ENCODE measurements at regions not wholly inside any gene's neighbourhood (a gene's known extent, or its start where the extent isn't known, plus 50 kb on each side); places are given as distances from the start of the nearest gene placed in this dataset.

DNA sequence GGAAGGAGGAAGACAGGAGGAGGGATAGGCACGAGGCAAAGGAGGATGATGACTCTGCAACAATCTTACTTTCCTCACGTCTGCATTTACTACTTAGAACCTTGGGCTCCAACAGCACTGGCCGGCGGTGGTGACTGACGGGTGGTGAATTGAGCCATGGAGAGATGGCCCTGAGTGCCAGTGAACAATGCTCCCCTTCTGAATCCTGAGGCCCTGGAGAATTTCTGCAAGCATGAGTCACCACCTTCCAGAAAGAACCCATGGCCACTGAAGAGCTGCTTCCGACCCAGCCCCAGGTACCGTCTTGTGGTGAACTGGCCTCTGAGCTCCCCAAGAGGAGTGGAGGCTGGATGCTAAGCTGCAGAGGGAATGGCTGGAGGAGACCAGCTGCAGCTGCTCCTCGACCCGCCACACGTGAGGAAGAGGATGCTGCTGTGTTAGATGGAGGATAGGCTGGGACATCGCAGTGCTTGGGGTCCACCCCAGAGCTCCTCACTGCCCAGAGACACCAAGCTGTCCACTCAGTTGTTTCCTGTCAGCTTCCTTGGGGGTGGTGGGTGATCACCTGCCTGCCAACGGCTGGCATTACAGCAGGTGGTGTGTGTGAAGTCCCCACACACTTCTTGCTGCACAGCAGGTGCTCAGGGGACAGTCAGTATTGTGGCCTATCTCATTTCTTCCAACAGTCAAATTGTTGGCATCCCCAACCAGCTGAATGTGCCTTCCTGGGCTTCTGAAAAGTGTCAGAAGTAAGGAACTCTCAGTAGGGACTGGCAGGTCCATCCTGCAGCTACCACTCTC, 186.5 kb upstream of the ID2 start:
- TF ChIP-seq SIN3A (IDR thresholded peaks at IDR 0.05; ENCODE audit: borderline replicate concordance, insufficient read depth, low read length) = no peak
- TF ChIP-seq, protein P1, sequence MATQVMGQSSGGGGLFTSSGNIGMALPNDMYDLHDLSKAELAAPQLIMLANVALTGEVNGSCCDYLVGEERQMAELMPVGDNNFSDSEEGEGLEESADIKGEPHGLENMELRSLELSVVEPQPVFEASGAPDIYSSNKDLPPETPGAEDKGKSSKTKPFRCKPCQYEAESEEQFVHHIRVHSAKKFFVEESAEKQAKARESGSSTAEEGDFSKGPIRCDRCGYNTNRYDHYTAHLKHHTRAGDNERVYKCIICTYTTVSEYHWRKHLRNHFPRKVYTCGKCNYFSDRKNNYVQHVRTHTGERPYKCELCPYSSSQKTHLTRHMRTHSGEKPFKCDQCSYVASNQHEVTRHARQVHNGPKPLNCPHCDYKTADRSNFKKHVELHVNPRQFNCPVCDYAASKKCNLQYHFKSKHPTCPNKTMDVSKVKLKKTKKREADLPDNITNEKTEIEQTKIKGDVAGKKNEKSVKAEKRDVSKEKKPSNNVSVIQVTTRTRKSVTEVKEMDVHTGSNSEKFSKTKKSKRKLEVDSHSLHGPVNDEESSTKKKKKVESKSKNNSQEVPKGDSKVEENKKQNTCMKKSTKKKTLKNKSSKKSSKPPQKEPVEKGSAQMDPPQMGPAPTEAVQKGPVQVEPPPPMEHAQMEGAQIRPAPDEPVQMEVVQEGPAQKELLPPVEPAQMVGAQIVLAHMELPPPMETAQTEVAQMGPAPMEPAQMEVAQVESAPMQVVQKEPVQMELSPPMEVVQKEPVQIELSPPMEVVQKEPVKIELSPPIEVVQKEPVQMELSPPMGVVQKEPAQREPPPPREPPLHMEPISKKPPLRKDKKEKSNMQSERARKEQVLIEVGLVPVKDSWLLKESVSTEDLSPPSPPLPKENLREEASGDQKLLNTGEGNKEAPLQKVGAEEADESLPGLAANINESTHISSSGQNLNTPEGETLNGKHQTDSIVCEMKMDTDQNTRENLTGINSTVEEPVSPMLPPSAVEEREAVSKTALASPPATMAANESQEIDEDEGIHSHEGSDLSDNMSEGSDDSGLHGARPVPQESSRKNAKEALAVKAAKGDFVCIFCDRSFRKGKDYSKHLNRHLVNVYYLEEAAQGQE (IDR thresholded peaks at IDR 0.05; ENCODE audit: insufficient read depth in 1 of 2, low read depth in 2 of 2, low read length in 2 of 2) = no peak
- no peak for TF ChIP-seq TAF1 (IDR thresholded peaks at IDR 0.05; ENCODE audit: borderline replicate concordance, insufficient read depth, low read length)
- TF ChIP-seq POLR2AphosphoS5 (IDR thresholded peaks at IDR 0.05; ENCODE audit: low read depth, low read length) = no peak
- TF ChIP-seq FOXP2 (optimal IDR thresholded peaks at IDR 0.05; ENCODE audit: borderline replicate concordance, extremely low read depth, extremely low read length, insufficient read depth) = no peak
